HG03066 (cell line): ENCODE measurements at regions not wholly inside any gene's neighbourhood (a gene's known extent, or its start where the extent isn't known, plus 50 kb on each side); places are given as distances from the start of the nearest gene placed in this dataset.
"Not testable (repeated sequence)": the region's sequence is repeated elsewhere in the genome, so short reads cannot be mapped to it uniquely, and the experiment has no call there.

ENCODE experiments used
- ATAC-seq: cut with Tn5 transposase; IDR thresholded peaks from one replicate; pipeline ENCODE4 v1.9.1; 2021; ENCODE audit warnings: low read depth; ENCODE audit not compliant: unreplicated experiment

DNA sequence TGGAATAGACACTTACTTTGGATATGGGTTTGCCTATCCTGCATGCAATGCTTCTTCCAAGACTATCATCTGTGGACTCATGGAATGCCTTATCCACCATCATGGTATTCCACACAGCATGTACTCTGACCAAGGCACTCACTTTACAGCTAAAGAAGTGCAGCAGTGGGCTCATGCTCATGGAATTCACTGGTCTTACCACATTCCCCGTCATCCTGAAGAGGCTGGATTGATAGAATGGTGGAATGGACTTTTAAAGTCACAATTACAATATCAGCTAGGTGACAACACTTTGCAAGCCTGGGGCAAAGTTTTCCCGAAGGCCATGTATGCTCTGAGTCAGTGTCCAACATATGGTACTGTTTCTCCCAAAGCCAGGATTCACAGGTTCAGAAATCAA is 199.1 kb downstream of the GJA1 start:
- not testable (repeated sequence) for ATAC-seq

GRCh38 chr6:121635355-121635754 is 199.9 kb downstream of the GJA1 start:
- ATAC-seq: no peak

DNA sequence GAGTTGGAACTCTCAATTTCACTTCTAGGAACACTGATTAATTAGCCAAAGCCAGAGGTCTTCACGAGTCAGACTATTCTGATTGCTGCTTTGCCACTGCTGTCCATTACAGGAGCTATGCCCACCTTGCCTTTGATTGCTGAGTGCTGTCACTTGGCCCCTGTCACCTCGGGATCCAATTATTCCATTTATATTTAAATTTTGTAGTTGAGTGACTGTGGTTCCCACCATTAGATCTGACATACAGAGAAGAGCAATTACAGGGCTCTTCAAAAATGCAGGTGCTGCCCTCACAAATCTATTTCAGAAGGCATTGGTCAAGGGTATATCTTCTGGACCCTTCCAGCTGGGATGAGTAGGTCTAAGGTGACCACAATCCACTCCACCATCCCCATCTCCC is 200.8 kb downstream of the GJA1 start:
- not testable (repeated sequence) for ATAC-seq

- ATAC-seq: no peak
These were observed 203.6 kb downstream of the GJA1 start for GRCh38 chr6:121639021-121639420.

DNA sequence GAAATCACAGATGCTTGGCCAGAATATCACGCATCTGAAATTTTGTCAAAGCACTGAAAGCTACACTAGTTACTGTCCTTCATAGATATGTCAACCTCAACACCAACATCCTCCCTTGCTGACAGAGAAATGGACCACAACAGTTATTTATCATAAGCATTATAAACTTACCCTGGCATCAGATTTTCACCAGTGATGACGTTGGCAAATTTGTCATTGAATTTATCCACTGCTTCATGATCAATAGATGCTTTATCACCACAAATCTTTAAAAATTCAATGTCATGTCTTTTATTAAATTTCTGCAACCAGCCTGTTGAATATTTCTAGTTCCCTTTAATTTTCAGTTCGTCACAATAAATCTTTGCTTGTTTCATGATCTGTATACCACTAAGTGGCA is 205.7 kb downstream of the GJA1 start:
- ATAC-seq: no peak

DNA sequence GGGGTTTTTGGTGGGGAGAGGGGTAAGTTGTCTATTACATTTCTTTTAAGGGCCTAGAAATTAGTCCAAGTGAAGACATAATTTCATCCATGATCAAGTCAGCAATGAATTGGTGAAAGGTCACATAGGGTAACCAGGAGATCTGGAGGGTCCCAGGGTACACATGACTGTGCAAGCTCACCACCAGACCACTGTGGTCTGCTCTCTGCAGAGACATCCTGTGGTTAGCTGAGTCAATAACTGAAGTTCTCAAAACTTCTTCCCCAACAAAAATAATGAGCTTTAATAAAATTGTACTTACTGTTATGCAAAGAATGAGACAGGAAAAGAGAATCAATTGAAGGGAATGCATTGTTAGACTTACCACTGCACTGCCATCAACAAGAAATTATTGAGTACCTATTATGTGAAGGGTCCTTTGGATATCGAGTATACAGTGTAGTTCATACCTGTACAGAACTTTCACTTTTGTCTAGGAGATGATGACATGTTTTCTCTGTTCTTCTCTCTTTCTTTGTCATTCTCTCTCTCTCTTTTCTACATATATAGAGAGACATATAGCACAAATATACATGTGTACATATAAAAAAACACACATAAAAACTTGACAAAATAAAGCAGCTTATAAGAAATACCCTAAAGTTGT is 209.8 kb downstream of the GJA1 start:
- ATAC-seq: no peak

- ATAC-seq: no peak
These were observed 212.5 kb downstream of the GJA1 start for GRCh38 chr6:121647905-121648304.

DNA sequence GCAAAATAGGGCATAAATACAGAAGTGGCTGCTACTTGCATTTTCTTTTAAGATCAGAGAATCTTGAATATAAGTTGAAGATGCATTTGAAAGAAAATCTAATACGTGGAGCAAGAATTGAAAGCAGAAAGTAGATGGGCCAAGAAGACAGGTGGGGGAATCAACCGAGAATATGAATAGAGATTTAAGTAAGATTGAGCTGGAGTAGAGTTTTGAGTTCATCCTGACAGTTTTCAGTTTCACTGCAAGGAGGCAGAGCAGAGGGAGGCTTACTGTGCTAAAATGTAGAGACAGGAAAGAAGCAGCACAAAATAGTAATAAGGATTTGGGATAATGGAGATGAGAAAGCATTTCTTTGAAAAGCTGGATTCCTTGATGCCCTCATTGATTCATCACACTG is 214.5 kb downstream of the GJA1 start:
- ATAC-seq: no peak

DNA sequence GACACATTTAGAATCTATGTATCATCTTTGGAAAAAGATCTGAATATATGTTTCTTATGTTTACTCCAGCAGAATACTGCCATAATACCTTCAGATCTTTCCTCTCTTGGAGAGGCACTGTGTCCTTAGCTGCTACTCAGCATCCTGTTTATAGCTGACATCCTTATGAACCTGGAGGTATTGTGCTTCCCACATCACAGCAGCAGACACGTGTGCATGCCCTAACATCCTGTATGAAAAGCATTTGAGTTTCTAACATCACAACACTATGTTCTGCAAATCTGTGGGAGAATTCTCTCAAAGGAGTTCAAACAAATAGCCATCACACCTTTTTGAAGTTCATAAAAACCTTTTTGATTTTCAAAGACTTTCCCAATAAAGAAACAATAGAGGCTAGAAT is 216.0 kb downstream of the GJA1 start:
- ATAC-seq: no peak

GRCh38 chr6:121652223-121652622 is 216.8 kb downstream of the GJA1 start:
- ATAC-seq: no peak

DNA sequence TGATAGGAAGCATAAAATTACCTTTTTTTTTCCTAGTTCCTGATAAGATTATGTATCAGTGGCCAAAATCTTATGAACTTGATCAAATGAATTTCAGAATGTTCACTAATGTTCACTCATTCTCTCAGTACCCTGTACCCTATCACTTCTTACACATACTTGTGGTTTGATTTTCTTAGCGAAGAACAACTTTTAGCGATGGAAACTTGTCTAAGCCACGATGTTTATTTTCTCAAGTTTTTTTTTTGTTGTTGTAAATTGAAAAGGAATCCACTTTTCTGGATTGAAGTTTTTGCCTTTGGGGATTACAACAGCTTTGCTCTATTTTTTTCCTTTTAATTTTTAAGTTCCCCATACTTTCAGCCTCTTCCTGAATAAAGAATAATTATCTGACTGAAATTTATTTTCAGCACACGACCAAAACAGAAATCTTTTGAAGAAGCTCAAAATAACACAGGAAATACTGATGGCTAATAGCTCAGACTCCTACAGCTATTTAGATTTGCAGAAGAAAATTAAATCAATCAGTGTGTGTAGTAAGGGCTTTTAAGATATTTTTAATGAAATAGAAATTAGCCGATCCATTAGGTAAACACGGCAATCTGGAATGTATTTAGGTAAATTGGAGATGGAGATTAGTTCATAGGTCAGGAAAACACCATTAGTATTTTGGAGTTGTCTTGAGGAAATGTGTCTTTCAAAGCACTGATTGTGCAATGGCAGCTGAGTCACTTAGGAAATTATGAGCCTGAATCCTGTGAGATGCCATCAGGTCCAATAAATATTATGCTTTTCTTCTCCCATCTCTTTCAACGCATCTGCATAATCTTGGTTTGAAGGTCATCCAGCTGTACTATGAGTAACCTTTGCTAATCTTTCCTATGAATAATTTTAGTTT is 217.5 kb downstream of the GJA1 start:
- no peak for ATAC-seq

GRCh38 chr6:121653624-121654008 is 218.2 kb downstream of the GJA1 start:
- no peak for ATAC-seq

- ATAC-seq: no peak
These were observed 222.5 kb downstream of the GJA1 start for GRCh38 chr6:121657972-121658371.

GRCh38 chr6:121660277-121660676 is 224.8 kb downstream of the GJA1 start:
- ATAC-seq: no peak

- ATAC-seq: no peak
These were observed 227.9 kb downstream of the GJA1 start for GRCh38 chr6:121663292-121663810.

DNA sequence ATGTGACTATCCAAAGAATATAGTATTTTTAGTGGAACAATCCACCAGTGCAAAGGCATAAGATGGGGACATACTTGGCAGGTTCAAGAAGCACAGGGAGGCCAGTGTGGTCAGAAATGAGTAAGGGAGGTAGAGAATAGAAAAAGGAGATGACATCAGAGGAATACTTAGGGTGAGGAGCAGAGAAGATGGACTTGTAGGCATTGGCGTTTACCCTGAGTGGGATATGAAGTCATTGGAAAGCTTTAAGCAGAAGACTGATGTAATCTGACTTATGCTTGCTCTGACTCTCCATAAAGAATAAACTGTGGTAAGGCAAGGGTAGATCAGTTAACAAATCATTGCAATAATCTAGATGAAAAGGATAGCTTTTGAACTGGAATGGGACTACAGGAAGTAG is 228.7 kb downstream of the GJA1 start:
- ATAC-seq: no peak

GRCh38 chr6:121666814-121667213 is 231.4 kb downstream of the GJA1 start:
- ATAC-seq: no peak

DNA sequence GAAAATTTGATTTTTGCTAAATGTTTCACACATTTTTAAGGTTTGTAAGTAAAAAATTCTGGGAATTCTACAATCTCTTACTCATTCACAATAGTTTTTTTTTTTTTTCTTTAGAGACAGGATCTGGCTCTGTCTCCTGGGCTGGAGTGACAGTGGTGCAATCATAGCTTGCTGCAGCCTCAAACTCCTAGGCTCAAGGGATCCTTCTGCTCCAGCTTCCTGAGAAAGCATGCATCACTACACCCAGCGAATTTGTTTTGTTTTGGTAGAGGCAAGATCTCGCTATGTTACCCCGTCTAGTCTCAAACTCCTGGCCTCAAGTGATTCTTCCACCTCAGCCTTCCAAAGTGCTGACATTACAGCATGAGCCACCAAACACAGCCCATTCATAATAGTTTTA is 232.8 kb downstream of the GJA1 start:
- no peak for ATAC-seq

GRCh38 chr6:121670511-121670910 is 235.1 kb downstream of the GJA1 start:
- ATAC-seq: no peak

- ATAC-seq: no peak
These were observed 242.1 kb downstream of the GJA1 start for GRCh38 chr6:121677571-121677970.

GRCh38 chr6:121678245-121678644 is 242.8 kb downstream of the GJA1 start:
- no peak for ATAC-seq

DNA sequence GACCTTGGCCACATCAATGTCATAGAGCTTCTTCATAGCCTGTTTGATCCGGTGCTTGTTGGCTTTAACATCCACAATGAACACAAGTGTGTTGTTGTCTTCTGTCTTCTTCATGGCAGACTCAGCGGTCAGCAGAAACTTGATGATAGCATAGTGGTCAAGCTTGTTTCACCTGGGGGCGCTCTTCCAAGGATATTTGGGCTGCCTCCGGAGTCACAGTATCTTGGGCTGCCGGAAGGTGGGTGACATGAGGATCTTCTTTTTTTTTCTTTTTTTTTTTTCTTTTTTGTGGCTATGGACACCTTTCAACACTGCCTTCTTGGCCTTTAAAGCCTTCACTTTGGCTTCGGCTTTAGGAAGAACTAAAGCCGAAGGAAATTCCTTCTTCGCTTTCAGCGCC is 244.6 kb downstream of the GJA1 start:
- no peak for ATAC-seq
